ENCODE measurements at regions not wholly inside any gene's neighbourhood (a gene's known extent, or its start where the extent isn't known, plus 50 kb on each side); places are given as distances from the start of the nearest gene placed in this dataset.

DNA sequence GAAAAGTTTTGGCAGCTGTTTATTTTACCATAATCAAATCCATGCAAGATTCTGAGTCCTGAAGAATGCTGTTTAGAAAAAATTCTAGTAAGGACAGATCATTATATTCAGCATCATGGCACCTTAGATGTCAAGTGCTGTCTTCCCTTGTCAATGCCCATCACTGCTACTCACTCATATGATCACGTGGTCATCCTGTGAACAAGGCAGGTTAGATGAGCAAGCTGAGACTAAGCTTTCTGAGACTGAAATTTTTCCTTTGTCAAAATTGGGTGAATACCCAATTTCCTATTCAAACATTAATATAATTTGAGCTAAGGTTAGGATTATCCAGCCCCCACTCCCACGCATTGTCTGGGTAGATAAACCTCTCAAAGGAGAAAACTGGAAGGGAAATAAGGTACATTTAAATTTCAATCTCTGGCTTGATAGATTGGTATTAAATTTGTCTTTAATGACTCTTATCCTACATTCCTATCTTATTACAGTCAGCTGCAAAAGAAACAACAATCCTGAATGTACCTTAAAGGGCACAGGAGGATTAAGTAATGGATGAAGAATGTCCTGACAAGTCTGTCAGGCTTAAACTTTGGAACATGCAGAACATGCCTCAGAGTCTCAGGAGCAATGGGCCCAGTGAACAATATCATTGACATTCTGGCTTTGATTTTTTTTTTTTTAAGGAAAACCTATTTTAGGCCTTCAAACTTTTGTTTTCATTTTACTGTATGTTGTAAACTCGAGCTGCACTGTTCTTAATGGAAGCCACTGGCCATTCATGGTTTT is 148.7 kb upstream of the RANBP3L start:
- Histone ChIP-seq H3K4me3 (no peak overlapping the region), H3K4me2 (no peak overlapping the region), H3K4me1 (no peaks in the 10 kb centered on the region), H3K27ac (no peak overlapping the region), H3K9me3 (no peaks in the 10 kb centered on the region)
- ATAC-seq (no peak), DNase-seq (ENCODE audit: low read depth in 1 of 2, low spot score in 1 of 2) (no peak), FAIRE-seq (no peak)
- POLR2A ChIA-PET: no interaction called here
- WGBS (ENCODE audit: missing lambda C conversion rate): 19% methylated on average over 3 of the region's 3 CpGs
- no peak for TF ChIP-seq HOXB13 (CRISPR knock-in tag; IDR thresholded peaks at IDR 0.05; ENCODE audit: low read depth)
- TF ChIP-seq NFE2L2 (conservative IDR thresholded peaks at IDR 0.05; ENCODE audit: low read length): no peak
- no peak for TF ChIP-seq HMGXB4 (CRISPR knock-in tag; IDR thresholded peaks at IDR 0.05; ENCODE audit: borderline replicate concordance)
- no peak for TF ChIP-seq HOXB5 (CRISPR knock-in tag; IDR thresholded peaks at IDR 0.05)
- TF ChIP-seq, protein P1, sequence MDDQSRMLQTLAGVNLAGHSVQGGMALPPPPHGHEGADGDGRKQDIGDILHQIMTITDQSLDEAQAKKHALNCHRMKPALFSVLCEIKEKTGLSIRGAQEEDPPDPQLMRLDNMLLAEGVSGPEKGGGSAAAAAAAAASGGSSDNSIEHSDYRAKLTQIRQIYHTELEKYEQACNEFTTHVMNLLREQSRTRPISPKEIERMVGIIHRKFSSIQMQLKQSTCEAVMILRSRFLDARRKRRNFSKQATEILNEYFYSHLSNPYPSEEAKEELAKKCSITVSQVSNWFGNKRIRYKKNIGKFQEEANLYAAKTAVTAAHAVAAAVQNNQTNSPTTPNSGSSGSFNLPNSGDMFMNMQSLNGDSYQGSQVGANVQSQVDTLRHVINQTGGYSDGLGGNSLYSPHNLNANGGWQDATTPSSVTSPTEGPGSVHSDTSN (IDR thresholded peaks at IDR 0.05): no peak
- no peak for TF ChIP-seq SMC3 (IDR thresholded peaks at IDR 0.05)
- no peak for TF ChIP-seq ELK1 (IDR thresholded peaks at IDR 0.05; ENCODE audit: low read depth, low read length)
- no peak for TF ChIP-seq JUNB (IDR thresholded peaks at IDR 0.05)
- TF ChIP-seq FOSL2 (IDR thresholded peaks at IDR 0.05): no peak
- TF ChIP-seq FOSL2 (CRISPR knock-in tag; IDR thresholded peaks at IDR 0.05): no peak
- TF ChIP-seq CBX2 (IDR thresholded peaks at IDR 0.05; ENCODE audit: borderline replicate concordance, low read depth): no peak
- no peak for TF ChIP-seq ZFP36 (IDR thresholded peaks at IDR 0.05; ENCODE audit: borderline replicate concordance, partially characterized antibody)
- no peak for TF ChIP-seq ATOH8 (CRISPR knock-in tag; IDR thresholded peaks at IDR 0.05; ENCODE audit: low read depth)
- CTCF ChIA-PET: no interaction called here

DNA sequence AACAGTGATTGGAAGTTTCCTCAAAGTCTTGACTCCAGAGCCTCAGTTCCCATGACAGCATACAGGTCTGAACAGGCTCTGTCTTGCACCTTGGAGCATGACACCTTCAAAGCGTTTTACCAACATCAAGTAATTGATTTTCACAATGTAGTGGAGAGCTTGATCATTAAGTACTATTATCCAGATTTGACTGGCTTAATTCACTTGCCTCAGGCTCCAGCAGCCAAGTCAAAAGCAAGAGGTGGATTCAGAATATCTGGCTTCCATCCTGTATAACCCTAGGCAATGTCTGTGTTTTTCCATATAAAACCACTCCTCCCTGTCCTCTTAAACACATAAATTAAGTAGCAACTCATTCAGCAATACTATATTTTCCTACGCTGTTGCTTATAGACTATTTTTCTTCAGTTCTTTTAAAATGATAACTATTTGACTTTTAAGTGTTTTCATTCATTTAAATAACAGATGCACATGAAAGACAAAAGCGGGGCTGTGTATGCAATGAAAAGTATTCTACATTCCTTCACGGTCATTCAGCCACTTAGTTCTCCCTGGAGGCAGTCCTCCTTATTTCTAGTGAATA is 150.8 kb upstream of the RANBP3L start:
- Histone ChIP-seq H3K4me3 (no peak overlapping the region), H3K9me3 (no peaks in the 10 kb centered on the region), H3K4me2 (no peak overlapping the region), H3K4me1 (no peaks in the 10 kb centered on the region), H3K27ac (no peak overlapping the region)
- ChIA-PET CTCF (interaction anchor here (0.6 kb wide), 1 partner anchor 37 kb away, joined by 4 read pairs; no protein-coding TSS in a partner anchor), POLR2A (no interaction called here)
- 22% methylated on average over 4 of the region's 4 CpGs for WGBS (ENCODE audit: missing lambda C conversion rate)
- DNase-seq (ENCODE audit: low read depth in 1 of 2, low spot score in 1 of 2) (no peak), ATAC-seq (no peak), FAIRE-seq (no peak)
- TF ChIP-seq KDM5A (IDR thresholded peaks at IDR 0.05): no peak
- no peak for TF ChIP-seq BHLHE40 (IDR thresholded peaks at IDR 0.05; ENCODE audit: low read depth, low read length)
- TF ChIP-seq MAFK (IDR thresholded peaks at IDR 0.05; ENCODE audit: partially characterized antibody): no peak
- no peak for TF ChIP-seq ZFP36 (IDR thresholded peaks at IDR 0.05; ENCODE audit: borderline replicate concordance, partially characterized antibody)
- TF ChIP-seq HOXB5 (CRISPR knock-in tag; IDR thresholded peaks at IDR 0.05): no peak
